AG10803 (cell line): ENCODE measurements at regions not wholly inside any gene's neighbourhood (a gene's known extent, or its start where the extent isn't known, plus 50 kb on each side); places are given as distances from the start of the nearest gene placed in this dataset.

ENCODE experiments used
- DNase-seq: peaks from one replicate; pipeline ENCODE4 v3.0.0; 2010; ENCODE audit warnings: low read depth
- H3K4me3 ChIP-seq: 2 replicates; pipeline ENCODE4 v1.5.1; 2011; ENCODE audit warnings: mild to moderate bottlenecking, low read length, control low read depth
- TF ChIP-seq, protein P1 (sequence below): conservative IDR thresholded peaks from 2 replicates; pipeline ENCODE4 v1.5.1; 2011; ENCODE audit warnings: mild to moderate bottlenecking, low read length, control low read depth, inconsistent platforms

DNA sequence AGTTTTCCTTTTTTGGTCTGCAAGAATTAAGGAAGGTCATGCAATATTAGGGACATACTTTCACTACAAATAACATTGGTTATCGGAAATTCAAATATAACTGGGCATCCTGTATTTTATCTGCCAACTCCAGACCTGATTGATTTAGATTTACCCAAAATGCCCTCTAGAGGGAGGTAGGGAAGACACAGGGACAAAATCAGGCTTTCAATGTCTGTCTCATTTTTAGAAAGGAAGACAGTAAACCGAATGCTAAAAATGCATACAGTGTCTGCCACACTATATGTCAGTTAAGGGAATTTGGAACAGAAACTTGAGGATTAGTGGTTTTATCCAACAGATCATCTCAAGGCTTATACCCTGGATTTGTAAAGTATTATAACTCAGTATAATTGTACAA, 161.7 kb upstream of the SOX9 start:
- peak; percentile 22 for DNase-seq
- H3K4me3 ChIP-seq: no peak overlapping the region
- TF ChIP-seq, protein P1, sequence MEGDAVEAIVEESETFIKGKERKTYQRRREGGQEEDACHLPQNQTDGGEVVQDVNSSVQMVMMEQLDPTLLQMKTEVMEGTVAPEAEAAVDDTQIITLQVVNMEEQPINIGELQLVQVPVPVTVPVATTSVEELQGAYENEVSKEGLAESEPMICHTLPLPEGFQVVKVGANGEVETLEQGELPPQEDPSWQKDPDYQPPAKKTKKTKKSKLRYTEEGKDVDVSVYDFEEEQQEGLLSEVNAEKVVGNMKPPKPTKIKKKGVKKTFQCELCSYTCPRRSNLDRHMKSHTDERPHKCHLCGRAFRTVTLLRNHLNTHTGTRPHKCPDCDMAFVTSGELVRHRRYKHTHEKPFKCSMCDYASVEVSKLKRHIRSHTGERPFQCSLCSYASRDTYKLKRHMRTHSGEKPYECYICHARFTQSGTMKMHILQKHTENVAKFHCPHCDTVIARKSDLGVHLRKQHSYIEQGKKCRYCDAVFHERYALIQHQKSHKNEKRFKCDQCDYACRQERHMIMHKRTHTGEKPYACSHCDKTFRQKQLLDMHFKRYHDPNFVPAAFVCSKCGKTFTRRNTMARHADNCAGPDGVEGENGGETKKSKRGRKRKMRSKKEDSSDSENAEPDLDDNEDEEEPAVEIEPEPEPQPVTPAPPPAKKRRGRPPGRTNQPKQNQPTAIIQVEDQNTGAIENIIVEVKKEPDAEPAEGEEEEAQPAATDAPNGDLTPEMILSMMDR: peak; percentile 71

DNA sequence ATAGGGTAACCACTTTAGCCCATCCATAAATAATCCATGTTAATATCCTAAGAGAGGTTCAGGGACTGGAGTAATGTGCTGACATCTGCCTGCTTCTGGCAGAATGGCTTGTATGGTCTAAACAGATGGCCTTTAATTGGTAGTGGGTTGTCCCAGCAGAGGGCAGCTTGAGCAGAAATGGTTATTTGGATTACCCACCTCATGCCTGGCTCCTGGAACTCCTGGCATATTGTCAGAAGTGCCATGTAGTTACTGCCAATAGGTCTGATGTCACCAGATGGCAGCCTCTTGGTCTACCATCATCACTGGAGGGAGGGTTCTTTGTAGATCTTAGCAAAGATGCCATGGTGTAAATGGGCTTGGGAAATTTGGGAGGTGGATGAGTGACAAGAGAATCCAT, 157.5 kb upstream of the SOX9 start:
- TF ChIP-seq, protein P1: no peak
- H3K4me3 ChIP-seq: no peak overlapping the region
- no peak for DNase-seq

DNA sequence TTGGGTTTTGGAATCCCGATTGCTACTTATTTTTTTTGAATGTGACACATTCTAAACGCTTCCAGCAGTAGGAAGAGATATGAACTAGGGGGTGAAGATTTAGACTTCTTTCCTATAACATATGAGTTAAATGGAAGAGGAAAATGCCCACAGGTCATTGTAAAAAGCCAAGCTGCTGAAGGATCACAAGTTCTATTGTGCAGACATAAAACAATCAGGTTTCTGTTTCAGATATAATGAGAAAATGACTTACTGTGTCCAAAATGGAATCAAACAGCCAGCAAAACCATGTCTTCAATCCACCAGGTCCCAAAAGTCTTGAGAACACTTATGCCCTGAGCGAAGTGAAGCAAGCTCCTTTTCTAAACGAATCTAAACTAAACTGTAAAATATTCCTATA, 157.0 kb upstream of the SOX9 start:
- no peak overlapping the region for H3K4me3 ChIP-seq
- TF ChIP-seq, protein P1: no peak
- no peak for DNase-seq

DNA sequence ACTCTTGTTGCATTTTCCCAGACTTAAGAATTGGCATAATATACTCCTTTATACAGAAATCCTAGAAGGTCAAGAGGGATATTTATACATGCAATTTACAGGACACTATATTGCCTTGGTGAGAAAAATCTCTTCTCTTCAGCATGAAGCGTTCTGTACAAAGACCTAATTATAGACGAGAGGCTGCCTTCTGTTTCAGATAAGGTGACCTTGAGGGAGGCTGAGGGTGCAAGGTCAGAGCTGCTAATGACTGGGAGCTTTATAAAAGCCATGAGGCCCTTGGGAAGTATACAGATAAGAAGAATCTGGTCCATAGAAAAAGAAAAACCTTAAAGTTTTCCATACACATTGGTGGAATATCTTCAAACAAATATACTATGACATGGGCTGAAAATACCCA, 156.3 kb upstream of the SOX9 start:
- no peak for DNase-seq
- TF ChIP-seq, protein P1: no peak
- H3K4me3 ChIP-seq: no peak overlapping the region

DNA sequence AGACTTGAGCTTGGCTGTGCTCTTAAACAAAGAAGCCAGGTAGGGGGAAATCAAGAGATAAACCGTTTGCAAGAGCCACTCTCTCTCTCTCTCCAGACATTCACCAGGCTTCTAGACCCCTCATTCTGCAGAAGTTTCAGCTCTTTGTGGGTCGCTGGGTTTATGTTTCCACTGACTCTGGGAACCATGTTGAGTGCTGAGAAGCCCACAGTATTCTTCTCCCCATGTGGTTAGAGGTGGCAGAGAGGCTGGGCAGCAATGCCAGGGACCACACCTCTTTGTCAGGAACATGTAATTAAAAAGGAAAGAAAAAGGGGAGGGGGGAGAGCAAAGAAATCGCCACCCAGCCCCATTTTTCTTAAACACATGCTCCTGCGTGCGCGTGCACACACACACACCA, 154.8 kb upstream of the SOX9 start:
- no peak overlapping the region for H3K4me3 ChIP-seq
- DNase-seq: no peak
- TF ChIP-seq, protein P1: no peak

DNA sequence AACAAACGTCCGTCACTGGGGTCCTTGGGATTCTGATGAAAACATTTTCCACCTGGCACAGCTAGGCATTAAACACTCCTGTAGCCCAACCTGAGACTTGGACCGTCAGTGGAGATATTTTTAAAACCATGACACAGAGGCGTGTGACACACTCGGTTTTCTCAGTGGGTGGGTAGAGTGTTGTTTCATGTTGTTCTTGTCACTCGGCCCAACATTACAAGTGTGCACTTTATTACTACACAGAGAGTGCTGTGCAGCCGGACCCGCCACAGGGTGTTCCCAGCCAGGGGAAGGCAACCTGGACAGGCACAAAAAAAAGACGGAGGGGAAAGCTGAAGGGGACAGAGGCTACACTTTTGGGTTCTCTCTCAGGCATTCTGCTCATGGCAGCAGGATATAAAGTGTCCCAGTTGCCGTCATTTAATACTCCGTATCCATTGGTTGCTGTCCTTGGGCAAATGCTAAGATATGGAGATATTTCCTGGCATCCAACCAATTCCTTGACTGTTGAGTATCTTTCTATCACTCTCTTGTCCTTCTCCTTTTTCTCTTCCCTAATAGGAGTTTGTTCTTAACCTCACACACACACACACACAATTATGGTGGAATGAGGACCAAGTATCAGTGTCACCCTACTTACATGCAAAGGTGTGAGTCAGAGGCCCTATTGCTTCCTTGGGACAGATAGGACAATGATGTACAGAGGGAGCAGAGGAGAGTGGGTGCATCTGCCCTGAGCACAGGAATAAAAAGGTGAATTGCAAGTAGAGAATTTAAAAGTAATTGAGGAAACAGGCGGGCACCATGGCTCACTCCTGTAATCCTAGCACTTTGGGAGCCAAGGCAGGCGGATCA, 154.1 kb upstream of the SOX9 start:
- H3K4me3 ChIP-seq: no peak overlapping the region
- DNase-seq: no peak
- TF ChIP-seq, protein P1: no peak

DNA sequence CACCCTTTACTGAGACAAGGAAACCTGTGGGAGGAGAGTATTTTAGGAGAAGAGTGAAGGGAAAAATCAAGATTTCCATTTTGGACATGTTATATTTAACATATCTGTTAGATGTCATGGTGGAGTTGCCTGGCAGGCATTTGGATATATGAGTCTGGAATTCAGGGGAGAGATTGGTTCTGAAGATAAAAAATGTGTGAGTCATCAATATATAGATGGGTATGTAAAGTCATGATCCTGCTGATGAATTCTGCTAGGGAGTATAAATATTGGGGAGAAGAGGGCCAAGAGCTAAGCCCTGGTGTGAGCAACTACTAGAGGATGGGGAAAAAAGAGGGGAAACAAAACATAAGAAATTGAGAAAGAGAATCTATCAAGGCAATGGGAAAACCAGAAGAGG, 151.3 kb upstream of the SOX9 start:
- TF ChIP-seq, protein P1: no peak
- H3K4me3 ChIP-seq: no peak overlapping the region
- no peak for DNase-seq
